HG03108 (cell line): ENCODE measurements at regions not wholly inside any gene's neighbourhood (a gene's known extent, or its start where the extent isn't known, plus 50 kb on each side); places are given as distances from the start of the nearest gene placed in this dataset.

ENCODE experiments used
- ATAC-seq: cut with Tn5 transposase; IDR thresholded peaks from one replicate; pipeline ENCODE4 v1.9.1; 2021; ENCODE audit warnings: moderate library complexity; ENCODE audit not compliant: unreplicated experiment

DNA sequence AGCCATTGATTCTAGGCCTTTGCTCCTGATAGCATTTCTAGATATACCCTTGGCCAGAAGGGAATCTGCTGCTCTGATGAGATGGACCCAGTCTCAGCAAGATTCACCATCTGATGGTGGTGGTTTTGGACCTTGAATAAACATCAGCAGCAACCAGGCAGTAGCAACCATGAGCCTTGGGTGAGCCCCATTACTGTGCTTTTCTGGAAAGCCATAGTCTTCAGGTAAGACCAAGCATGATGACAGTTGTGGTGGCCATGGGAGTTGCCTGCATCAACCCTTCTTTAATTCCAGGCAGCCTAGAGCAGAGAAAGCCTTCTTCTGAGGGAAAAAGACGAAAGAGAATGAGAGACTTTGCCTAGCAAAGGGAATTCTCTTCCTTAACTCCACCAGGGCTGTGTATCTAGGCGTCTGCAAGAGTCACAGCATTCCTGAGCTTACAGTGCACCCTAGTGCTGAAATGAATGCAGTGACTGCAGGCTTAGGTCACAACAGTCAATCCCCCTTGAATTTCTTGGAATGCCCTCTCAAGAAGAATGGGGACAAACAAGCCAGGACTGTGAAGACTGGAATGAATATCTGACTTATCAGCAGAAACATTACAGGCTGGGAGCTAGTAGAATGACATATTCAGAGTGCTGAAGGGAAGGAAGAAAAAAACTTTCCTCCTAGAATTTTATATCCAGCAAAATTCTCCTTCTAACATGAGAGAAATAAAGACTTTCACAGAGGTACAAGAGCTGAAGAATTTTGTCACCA, 942.4 kb upstream of the PCDH20 start:
- ATAC-seq: no peak

DNA sequence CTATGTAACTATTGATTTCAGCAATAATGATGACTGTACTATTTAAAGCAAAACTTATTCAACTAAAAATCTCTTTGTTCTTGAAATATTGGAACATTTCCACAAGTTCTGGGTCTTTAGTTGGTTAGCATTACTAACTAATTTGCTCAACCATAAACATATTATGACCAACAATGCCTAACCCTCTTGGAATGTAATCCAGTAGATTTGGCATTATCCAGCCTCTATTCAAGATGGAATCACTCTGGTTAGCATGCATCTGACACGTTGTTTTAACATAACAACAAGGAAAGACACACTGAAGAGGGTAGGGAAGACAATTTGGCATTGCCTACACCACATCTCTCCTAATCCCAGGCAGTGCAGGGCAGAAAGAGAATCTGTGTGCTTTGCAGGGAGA, 941.3 kb upstream of the PCDH20 start:
- ATAC-seq: no peak

DNA sequence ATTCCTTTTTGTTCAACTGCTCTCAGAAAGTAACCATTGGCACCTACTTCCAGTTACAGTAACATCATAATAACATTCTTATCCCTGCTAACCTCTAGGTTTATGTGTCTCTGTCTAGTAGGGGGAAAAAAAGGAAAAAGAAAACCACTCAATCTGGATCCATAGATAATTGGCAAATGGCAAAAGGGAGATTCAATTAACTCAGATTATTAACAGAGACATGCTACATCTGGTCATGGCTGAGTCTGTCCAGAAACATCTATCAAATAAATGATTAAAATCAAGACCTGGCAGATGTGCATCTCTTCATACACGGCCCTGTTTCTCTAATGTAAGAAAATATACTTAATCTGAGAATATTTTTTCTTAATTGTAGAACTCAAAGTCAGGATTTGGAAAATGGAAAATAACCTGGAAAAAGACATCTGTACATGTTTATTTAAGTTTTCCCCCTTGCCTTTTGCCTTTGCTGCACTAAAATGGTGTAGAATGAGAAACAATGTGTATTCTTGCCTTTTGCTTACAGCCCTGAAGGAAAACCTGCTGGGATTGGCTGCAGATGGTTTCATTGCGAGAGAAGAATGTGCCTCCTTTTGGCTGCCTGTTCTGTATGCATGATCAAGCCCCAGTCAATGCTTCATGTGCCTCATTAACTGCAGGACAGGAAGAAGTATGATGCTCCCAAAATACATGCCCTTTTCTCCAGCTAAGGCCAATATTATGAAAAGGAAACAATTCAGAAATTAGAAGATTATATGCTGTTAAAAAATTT, 921.6 kb upstream of the PCDH20 start:
- ATAC-seq: no peak

DNA sequence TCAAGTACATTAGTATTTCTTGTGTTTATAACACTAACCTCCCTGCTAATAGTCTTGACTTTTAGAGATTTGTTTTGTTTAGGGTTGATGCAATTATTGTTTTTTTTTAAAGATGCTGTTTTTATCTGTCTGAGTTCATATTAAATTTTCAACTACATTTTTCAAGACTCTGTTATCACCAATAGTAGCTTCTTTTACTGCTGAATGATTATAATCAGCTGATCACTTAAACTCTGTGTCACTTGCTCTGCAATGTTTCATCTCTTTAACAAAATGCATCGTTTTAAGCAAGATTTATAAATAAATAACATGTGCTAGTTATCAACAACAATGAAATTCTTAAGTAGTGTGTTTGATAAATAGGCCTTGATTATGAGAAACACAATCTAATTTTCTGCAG, 920.9 kb upstream of the PCDH20 start:
- no peak for ATAC-seq

DNA sequence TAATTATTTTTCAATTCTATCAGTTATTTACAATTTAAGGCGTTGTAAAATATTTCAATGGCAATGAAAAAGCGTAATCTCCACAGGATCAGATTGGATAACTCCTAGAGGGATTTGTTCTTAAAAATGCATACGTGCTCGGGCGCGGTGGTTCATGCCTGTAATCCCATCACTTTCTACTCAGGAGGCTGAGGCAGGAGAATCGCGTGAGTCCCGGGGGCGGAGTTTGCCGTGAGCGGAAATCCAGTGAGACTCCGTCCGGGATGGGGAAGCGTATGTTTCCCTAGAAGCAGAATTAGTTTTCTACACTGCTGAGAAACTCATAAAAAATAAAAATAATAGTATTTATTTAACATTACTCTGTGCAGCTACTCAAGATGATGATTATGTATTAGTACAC, 917.8 kb upstream of the PCDH20 start:
- no peak for ATAC-seq

DNA sequence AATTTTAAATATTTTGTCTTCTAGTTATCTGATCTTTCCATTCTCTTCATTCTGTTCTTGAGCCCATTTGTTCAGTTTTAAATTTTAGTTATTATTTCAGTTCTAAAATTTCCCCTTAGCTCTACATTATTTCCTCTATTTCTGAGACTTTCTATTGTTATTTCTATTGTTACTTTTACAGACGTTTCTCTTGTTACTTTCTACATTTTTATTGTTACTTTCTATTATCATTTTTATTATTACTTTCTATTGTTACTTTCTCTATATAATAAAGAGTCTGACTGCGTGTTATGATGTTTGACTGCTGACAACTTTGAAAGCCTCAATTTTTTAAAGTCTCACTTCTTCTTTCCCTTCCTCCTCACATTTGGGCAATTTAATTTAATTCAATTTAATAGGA, 915.7 kb upstream of the PCDH20 start:
- no peak for ATAC-seq

DNA sequence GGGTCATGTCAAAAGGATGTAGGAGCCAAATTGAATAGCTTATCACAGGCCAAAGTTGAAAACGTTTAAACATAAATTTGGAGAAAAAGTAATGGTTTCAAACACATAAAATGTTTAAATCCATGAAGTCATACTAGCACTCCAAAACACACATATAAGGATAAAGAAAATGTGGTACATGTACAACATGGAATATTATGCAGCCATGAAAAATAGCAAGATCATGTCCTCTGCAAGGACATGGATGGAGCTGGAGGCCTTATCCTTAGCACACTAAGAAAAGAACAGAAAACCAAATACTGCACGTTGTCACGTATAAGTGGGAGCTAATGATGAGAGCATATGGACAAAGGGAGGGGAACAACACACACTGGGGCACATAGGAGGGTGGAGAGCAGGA, 911.7 kb upstream of the PCDH20 start:
- ATAC-seq: no peak

DNA sequence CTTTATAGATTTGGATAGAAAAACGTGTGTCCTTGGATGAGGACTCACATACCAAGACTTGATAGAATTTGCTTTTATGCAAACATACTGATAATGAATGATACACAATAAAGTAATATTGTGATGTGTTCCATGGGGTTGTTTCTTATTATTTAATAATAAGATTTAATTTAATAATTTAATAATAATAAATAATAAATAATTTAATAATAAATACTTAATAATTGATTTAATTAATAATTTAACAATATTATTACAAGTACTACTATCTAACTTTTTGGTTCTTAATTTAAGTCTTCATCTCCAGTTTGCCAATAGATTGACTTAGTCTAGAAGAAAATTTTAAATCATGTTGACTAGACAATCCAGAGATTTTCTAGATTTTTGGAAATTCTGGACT, 909.2 kb upstream of the PCDH20 start:
- ATAC-seq: no peak

DNA sequence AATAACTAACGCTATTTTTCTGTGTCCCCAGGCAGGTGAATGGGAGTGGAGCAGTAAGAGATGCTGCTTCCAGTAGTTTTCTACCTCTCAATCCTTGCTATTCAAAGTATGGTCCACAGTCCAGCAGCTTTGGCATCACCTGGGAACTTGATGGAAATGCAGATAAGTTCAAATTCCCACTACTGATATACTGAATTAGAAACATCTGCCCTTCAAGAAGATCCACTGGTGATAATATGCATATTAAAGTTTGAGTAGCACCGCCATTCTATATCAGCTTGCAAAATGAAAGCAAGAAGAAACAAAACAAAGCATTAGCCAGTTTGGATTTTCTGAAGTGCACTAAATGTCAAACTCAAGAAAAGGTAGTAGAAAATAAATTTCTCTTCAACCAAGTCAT, 906.2 kb upstream of the PCDH20 start:
- no peak for ATAC-seq

DNA sequence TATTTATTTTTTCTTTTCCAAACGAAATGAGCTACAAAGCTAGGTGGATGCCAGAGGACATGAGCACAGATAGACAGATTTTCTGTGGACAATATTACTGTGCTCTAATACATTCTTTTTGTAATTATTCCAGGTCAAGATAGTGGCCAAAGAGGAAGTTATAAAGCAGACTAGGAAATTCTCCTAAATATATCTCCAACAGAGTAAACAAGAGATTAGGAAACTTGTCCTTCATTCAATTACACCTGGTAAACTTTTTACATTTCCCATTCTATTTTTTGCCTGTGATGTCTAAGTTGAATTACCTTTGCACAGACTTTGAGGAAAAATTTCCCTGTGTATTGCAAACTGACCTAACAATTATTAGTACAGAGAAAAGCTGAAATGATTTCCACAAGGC, 905.5 kb upstream of the PCDH20 start:
- no peak for ATAC-seq

DNA sequence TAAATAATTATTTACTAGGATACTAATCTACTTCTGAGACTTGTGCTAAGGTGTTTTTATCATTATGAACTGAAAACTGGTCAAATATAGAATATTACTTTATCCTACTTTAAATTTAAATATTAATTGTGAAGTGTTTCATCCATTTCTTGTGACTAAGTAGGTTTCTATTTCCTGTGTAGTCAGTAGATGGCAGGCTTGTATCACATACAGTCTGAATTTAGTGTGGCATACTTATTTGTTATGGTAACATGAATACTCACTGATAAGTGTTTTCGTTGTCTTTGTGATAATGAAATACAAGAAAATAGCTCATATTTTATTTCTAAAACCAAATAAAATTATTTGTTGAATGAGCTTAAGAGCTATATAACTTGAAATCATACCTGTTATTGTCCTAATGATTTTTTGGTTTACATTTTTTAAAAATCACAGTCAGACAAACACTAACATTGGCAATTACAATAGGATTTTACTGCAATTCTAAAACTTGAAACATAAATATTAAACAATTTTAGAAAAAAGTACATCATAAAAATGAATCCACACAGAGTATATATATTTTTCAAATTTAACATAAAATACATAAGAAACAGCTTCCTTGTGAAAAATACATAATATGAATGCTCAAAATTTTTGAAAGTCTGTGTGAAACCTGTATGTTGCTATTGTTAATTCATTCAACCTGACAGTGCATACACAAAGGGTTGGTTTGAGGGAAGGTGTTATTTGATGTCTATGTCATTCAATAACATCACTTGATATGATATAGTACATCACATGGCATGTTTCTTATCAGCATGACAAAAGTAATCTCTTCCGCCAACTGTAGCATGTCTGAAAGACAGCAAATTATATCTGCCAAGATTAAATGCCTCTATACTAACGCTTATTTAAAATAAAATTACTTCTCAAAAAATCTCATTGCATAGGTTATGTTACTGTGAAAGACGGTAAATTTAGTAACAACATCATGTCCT, 904.8 kb upstream of the PCDH20 start:
- ATAC-seq: no peak

DNA sequence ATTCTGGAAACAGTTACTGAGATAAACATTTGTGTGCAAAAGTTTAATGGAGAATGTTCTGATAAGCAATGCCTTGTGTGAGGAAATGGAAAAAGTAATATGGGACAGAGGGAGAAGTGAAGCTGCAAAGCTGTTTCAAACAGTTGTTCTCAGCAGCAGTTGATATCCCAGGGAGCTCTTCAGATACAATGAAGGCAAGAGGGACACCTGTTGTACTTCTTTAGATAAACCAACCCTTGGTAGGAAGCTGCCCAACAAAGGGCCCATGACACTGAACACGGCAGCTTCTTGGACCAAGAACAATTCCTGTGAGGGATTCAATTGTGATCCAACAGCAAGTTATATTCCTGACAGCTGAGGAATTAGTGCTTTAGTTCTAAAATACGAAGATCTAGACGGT, 894.3 kb upstream of the PCDH20 start:
- ATAC-seq: no peak

DNA sequence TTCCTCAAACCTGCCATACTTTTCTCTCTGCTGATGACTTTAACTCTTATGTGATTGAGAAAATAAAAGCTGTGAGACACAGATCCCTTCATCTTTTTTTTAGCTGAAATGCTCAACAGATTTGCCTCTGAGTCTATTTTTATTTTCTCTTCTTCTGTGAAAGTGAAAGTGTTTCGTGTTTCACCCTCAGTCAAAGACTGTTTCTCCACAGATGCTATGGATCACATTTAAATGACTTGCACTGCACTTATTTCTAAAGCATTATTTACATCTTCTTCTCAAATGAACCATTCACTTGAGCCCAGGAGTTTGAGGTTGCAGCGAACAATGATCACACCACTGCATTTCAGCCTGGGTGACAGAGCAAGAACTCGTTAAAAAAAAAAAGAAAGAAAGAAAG, 890.1 kb upstream of the PCDH20 start:
- peak; percentile 64 for ATAC-seq

DNA sequence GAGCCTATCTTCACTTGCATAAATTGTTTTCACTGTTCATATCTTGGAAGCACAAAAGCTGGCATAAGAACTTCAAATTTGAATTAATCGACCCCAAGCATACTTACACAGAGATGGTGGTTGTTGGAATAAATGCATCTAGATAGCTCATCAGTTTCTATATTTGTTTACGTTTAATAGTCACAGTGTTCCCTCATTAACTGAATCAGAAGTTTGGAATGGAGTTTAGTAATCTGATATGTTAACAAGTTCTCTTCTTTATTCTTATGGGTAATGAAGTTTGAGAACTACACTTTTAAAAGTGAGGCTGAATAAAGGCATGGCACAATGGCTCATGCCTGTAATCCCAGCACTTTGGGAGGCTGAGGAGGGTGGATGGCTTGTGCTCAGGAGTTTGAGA, 886.7 kb upstream of the PCDH20 start:
- ATAC-seq: no peak

DNA sequence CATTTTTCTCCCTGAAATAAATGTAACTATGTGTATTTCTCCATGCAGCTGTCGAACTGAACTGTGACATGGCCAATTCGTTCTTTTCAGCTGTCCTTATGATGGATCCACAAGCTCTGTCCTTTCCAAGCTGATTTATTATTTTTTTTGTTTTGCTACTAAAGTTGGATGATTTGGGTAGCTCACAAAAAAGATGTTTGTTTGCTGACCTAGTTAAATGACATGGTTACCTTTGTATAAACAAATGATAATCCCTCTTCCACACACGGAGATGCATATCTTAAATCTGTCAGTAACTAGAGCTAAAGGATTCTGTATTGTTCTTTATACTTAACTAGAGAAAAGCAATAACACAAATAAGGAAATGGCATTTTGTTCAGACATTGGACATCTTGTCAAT, 884.3 kb upstream of the PCDH20 start:
- no peak for ATAC-seq

DNA sequence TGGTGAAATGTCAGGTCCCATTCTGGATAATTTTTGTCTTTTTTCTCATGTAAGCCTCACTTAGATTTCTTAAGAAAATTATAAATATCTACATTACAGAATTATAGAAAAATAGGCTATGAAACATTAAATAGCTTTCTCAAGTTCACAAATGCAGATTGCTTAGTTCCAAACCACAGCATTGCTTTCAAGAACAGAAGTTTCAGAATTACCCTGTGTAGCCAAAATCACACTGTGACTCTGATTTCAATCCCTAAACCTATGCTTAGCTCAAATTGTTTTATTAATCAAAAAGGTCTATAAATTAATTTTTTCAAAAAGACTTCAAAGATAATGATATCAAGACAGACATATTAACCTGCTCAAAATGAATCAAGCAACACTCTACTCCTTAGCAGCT, 881.2 kb upstream of the PCDH20 start:
- ATAC-seq: no peak

DNA sequence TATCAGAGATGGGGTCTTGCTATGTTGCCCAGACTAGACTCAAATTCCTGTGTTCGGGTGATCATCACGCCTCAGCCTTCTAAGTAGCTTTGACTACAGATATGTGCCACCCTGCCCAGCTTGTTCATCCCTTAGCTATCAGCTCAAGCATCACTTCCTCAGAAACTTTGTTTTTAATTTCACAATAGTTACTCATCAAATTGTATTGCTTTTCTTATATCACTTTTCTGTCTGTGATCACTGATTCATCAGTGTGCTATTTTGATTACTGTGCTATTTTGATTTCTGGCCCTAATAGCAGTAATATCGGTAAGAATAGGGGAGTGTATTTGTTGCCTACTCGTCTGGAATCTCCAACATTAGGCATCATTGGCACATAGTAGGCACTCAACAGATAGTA, 878.6 kb upstream of the PCDH20 start:
- no peak for ATAC-seq

DNA sequence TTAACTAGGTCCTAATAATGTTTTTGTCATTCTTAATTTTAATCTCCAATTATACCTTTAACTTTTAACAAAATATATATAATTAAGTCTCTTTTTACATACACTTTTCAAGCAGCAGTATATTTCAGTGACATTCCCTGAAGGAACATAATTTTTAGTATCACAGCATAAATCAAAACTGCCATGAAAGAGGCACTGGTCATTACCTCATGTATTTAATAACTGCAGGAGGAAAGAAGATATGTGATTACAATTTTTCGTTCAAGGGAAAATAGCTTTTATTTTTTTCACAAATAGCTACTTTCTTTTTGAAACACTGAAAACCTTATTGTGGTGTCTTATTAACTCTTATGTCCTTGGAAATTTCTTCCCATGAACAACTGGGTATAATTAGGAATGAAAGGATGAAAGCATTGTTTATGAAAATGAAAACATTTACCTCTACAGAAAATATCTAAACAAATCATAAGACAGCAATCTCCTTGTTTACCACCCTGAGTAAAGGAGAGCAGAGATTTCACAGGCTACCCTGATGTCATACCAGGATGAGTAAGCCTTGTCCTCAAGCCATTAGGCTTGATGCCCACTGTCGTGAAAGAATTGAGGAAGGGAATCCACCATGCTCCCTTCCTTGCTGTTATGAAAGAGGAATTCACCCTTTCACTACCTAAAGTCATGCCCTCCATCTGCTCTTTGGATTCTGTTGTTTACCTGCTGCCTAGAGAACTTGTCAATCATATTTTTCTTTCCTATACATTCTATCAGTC, 877.2 kb upstream of the PCDH20 start:
- no peak for ATAC-seq

DNA sequence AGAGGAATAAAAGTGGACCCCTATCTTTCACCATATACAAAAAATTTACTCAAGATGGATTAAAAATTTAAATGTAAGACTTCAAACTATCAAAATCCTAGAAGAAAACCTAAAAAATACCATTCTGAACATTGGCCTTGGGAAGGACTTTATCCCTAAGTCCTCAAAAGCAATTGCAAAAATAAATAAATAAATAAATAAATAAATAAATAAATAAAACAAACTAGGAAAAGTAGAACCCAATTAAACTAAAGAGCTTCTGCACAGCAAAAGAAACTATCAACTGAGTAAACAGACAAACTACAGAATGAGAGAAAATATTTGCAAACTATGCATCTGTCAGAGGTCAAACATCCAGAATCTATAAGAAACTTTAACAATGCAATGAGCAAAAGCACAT, 874.9 kb upstream of the PCDH20 start:
- ATAC-seq: no peak

DNA sequence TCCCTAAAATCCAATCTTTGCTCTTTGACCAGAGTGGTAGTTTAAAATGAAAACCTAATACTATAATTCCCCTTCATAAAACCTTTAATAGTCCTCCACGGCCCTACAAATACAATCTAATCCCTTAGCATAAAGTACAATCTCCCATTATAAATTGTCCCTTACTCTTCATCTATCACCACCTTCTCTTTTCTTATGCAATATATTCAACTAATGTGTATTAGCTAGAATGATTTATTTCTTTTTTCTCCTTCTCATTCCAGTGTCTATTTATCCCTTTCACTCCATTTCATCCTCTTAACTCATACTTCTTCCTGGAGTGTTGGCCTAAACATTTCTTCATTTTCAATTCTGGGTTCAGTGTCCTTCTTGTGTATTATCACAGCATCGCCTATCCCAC, 872.1 kb upstream of the PCDH20 start:
- ATAC-seq: no peak

DNA sequence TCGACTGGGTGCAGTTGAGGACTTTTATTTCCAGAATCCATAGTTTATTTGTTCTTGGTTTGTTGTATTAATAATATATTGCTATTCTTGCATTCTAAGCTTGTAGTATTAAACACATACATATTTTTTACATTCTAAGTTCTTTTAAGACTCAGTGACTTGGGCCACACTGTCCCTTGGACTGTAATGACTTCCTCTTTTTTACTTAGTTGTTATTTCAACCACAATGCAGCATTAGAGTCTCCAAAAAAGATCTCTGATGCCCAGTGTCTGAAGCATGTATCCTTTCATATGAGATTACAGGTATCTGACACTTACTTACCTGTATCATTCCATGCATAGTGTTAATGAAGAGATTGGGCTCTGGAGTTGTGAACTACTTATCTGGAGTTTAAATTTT, 864.9 kb upstream of the PCDH20 start:
- no peak for ATAC-seq
